ENCODE measurements at regions not wholly inside any gene's neighbourhood (a gene's known extent, or its start where the extent isn't known, plus 50 kb on each side); places are given as distances from the start of the nearest gene placed in this dataset.

GRCh38 chr11:127247261-127247851, 246.8 kb upstream of the KIRREL3 start:
- Histone ChIP-seq H3K27me3 (ENCODE audit: control insufficient read depth, insufficient read depth, low read length) (peaks cover 1% of the 10 kb centered on the region), H4K5ac (ENCODE audit: low read depth, low read length) (no peak overlapping the region), H3K36me3 (ENCODE audit: control insufficient read depth, insufficient read depth, low read length) (no peaks in the 10 kb centered on the region), H3K4me3 (ENCODE audit: insufficient read depth, low read depth, low read length) (no peak overlapping the region), H3K4me1 (ENCODE audit: control insufficient read depth, insufficient read depth, low read length) (no peaks in the 10 kb centered on the region), H2BK120ac (ENCODE audit: low read depth, low read length) (no peak overlapping the region), H3K9ac (ENCODE audit: low read depth, low read length) (no peak overlapping the region), H2BK15ac (ENCODE audit: low read depth, low read length) (no peak overlapping the region), H3K14ac (replicated peaks; ENCODE audit: low read depth, low read length) (no peak overlapping the region), H2AFZ (replicated peaks; ENCODE audit: low read length, poor library complexity) (no peak overlapping the region), H4K8ac (ENCODE audit: low read depth in 2 of 2, low read length in 2 of 2) (no peak overlapping the region), H2BK5ac (ENCODE audit: low read depth, low read length, poor library complexity, severe bottlenecking) (no peak overlapping the region), H3K9me3 (ENCODE audit: control insufficient read depth, insufficient read depth, low read length) (no peaks in the 10 kb centered on the region), H3K4me2 (ENCODE audit: low read depth, low read length) (no peak overlapping the region), H3K56ac (ENCODE audit: extremely low read depth, insufficient read depth, low read length) (no peak overlapping the region), H3K4ac (ENCODE audit: low read depth, low read length) (no peak overlapping the region), H2AK5ac (ENCODE audit: low read depth, low read length) (no peak overlapping the region), H3K9me1 (ENCODE audit: insufficient read depth, low read length) (no peaks in the 10 kb centered on the region), H3K27ac (ENCODE audit: insufficient read depth, low read length) (no peak overlapping the region), H4K20me1 (ENCODE audit: insufficient read depth, low read length) (no peaks in the 10 kb centered on the region), H2AK9ac (replicated peaks; ENCODE audit: low read depth, low read length, poor library complexity) (no peak overlapping the region), H3K23ac (ENCODE audit: low read depth, low read length) (no peak overlapping the region), H4K91ac (ENCODE audit: insufficient read depth, low read depth, low read length) (no peak overlapping the region), H3K18ac (ENCODE audit: low read depth, low read length) (no peak overlapping the region), H2BK20ac (ENCODE audit: low read depth, low read length) (no peak overlapping the region), H3K79me1 (ENCODE audit: low read depth in 1 of 2, low read length in 2 of 2) (no peaks in the 10 kb centered on the region)
- no peak for TF ChIP-seq SMC3 (IDR thresholded peaks at IDR 0.05; ENCODE audit: low read depth, low read length)
- TF ChIP-seq BHLHE40 (IDR thresholded peaks at IDR 0.05; ENCODE audit: low read depth, low read length): no peak
- 14% methylated on average over 2 of the region's 7 CpGs; no CpG with 5 or more reads in 1 of the 2 experiments for WGBS, 2 experiments (ENCODE audit: extremely low coverage in 2 of 2, insufficient read length in 1 of 2)
- intact Hi-C loops (cut with micrococcal nuclease) (no loop called here), dilution Hi-C loops (cut with HindIII; ENCODE audit: low sequenced_read_pairs, unreplicated experiment) (no loop called here), in situ Hi-C loops (cut with MboI; ENCODE audit: low sequenced_read_pairs) (no loop called here)
- POLR2A ChIA-PET (ENCODE audit: unreplicated experiment): no interaction called here
- BruUV-seq (replicated peaks): no TSS peak
- DNase-seq: no peak
- CTCF ChIA-PET: no interaction called here
- ATAC-seq (ENCODE audit: low read depth): no peak
